ENCODE measurements at regions not wholly inside any gene's neighbourhood (a gene's known extent, or its start where the extent isn't known, plus 50 kb on each side); places are given as distances from the start of the nearest gene placed in this dataset.
"Not testable (repeated sequence)": the region's sequence is repeated elsewhere in the genome, so short reads cannot be mapped to it uniquely, and the experiment has no call there.

GRCh38 chr3:181987736-181988135 lies 276.0 kb downstream of the SOX2 start:
- no peak for DNase-seq (ENCODE audit: low spot score)

- DNase-seq (ENCODE audit: low spot score) = no peak
Observed at GRCh38 chr3:181998828-181999227, 287.1 kb downstream of the SOX2 start.

- DNase-seq (ENCODE audit: low spot score) = peak; percentile 38
Observed at GRCh38 chr3:181999314-181999713, 287.6 kb downstream of the SOX2 start.

GRCh38 chr3:182000447-182000846 lies 288.7 kb downstream of the SOX2 start:
- DNase-seq (ENCODE audit: low spot score) = no peak

GRCh38 chr3:182005219-182005618 lies 293.5 kb downstream of the SOX2 start:
- no peak for DNase-seq (ENCODE audit: low spot score)

- no peak for DNase-seq (ENCODE audit: low spot score)
Observed at GRCh38 chr3:182005701-182006100, 294.0 kb downstream of the SOX2 start.

GRCh38 chr3:182006431-182006830 lies 294.7 kb downstream of the SOX2 start:
- DNase-seq (ENCODE audit: low spot score) = no peak

- no peak for DNase-seq (ENCODE audit: low spot score)
Observed at GRCh38 chr3:182007441-182007840, 295.7 kb downstream of the SOX2 start.

- DNase-seq (ENCODE audit: low spot score) = no peak
Observed at GRCh38 chr3:182018361-182018760, 306.6 kb downstream of the SOX2 start.

GRCh38 chr3:182019926-182020325 lies 308.2 kb downstream of the SOX2 start:
- DNase-seq (ENCODE audit: low spot score) = no peak

- DNase-seq (ENCODE audit: low spot score) = no peak
Observed at GRCh38 chr3:182023843-182024242, 312.1 kb downstream of the SOX2 start.

GRCh38 chr3:182027366-182027765 lies 315.6 kb downstream of the SOX2 start:
- DNase-seq (ENCODE audit: low spot score) = no peak

- DNase-seq (ENCODE audit: low spot score) = no peak
Observed at GRCh38 chr3:182028081-182028480, 316.4 kb downstream of the SOX2 start.

GRCh38 chr3:182034231-182034630 lies 322.5 kb downstream of the SOX2 start:
- DNase-seq (ENCODE audit: low spot score) = not testable (repeated sequence)

- no peak for DNase-seq (ENCODE audit: low spot score)
Observed at GRCh38 chr3:182035324-182035723, 323.6 kb downstream of the SOX2 start.

GRCh38 chr3:182036382-182036781 lies 324.7 kb downstream of the SOX2 start:
- no peak for DNase-seq (ENCODE audit: low spot score)

- DNase-seq (ENCODE audit: low spot score) = no peak
Observed at GRCh38 chr3:182041668-182042291, 330.1 kb downstream of the SOX2 start.

- no peak for DNase-seq (ENCODE audit: low spot score)
Observed at GRCh38 chr3:182045736-182046135, 334.0 kb downstream of the SOX2 start.

GRCh38 chr3:182046166-182046764 lies 334.5 kb downstream of the SOX2 start:
- DNase-seq (ENCODE audit: low spot score) = no peak

- no peak for DNase-seq (ENCODE audit: low spot score)
Observed at GRCh38 chr3:182050932-182051331, 339.2 kb downstream of the SOX2 start.

GRCh38 chr3:182052332-182052731 lies 340.6 kb downstream of the SOX2 start:
- no peak for DNase-seq (ENCODE audit: low spot score)

GRCh38 chr3:182052757-182053156 lies 341.0 kb downstream of the SOX2 start:
- DNase-seq (ENCODE audit: low spot score) = no peak

- no peak for DNase-seq (ENCODE audit: low spot score)
Observed at GRCh38 chr3:182058488-182058887, 346.8 kb downstream of the SOX2 start.

GRCh38 chr3:182063742-182064141 lies 352.0 kb downstream of the SOX2 start:
- DNase-seq (ENCODE audit: low spot score) = no peak

Data from NAMALWA (cell line).